Amniotic stem cell (primary cell): ENCODE measurements at regions not wholly inside any gene's neighbourhood (a gene's known extent, or its start where the extent isn't known, plus 50 kb on each side); places are given as distances from the start of the nearest gene placed in this dataset.

Experiments
- DNase-seq: peaks from one replicate; lab custom pipeline; 2025; lab: John Stamatoyannopoulos, UW

DNA sequence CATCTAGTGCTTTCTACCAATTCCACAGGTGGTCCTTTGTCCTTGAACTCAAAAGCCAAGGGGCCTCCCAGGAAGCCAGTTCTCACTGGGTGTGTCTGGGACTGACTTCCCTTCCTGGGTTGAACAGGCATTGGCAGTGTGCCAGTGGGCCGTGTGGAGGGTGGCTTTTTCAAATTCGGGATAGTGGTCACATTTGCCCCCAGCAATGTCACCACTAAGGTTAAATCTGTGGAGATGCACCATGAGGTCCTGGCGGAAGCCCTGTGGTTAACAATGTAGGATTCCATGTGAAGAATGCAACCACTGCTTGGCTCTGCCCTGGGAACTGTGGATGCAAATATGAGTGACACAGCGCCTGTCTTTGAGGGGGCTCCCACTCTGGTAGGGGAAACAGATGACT, 53.2 kb upstream of the MTNR1B start:
- no peak for DNase-seq

DNA sequence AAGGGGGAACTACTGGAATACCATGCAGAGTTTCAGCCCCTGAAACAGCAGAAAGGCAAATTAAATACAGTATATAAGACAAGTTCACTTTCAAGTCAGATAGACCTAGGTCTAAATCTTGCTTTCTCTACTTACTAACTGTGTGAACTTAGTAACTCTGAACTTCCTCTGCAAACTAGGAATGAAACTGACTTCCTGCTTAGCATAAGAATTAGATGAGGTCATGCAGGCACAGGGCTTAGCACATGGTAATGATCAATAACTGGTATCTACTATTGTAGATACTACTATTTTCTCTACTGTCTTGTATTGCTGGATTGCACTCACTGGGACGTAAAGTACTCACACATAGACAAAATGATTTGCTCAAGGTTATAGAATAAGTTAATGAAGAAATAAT, 51.5 kb upstream of the MTNR1B start:
- no peak for DNase-seq

DNA sequence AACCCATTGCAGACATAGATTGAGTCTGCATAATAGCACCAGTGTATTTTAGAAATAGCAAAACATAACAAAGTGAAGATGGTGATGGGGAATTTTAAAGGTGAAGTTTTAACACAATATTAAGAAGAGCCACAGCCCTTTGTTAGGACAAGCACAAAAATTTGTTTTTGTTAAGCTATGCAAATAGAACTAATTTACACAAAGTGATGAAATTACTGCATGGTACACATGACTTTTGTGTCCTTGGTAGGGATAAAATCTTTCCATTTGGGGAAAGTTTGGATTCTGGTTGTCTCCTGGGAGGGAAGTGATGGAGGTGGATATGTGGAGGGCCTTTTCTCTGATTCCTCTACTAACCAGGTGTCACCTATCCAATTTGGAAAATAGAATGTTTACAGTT, 50.4 kb upstream of the MTNR1B start:
- no peak for DNase-seq
